SK-N-MC (cell line): ENCODE measurements at regions not wholly inside any gene's neighbourhood (a gene's known extent, or its start where the extent isn't known, plus 50 kb on each side); places are given as distances from the start of the nearest gene placed in this dataset.

ENCODE experiments used
- EZH2 ChIP-seq: fragments of 200-600 bp; sonication (generic); IDR thresholded peaks from one replicate; pipeline ENCODE4 v1.6.1; 2017; ENCODE audit warnings: antibody characterized with exemption
- POLR2AphosphoS5 ChIP-seq: IDR thresholded peaks from 2 replicates; pipeline ENCODE4 v1.6.1; 2012; ENCODE audit warnings: mild to moderate bottlenecking, low read depth, low read length, borderline replicate concordance

DNA sequence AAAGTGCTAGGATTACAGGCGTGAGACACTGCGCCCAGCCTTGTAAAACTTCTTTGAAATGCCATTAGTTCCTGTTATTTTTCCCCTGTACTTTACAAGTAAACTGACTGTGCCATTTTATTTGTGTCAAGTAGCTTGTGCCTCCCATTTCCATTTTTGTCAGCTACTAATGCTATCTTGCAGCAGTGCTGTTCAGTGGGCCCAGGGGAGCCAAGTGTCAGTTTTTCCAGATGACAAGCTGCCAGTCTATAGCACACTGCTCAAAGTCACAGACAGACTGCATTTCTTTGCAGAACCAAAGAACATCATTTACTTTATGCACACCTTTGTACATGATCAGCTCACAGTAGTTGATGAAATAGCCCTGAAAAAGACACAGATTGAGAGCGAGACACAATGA is 901.3 kb upstream of the CDH2 start:
- TF ChIP-seq POLR2AphosphoS5 (no peak), EZH2 (no peak)
